ENCODE measurements at regions not wholly inside any gene's neighbourhood (a gene's known extent, or its start where the extent isn't known, plus 50 kb on each side); places are given as distances from the start of the nearest gene placed in this dataset.

GRCh38 chr3:193771653-193772421 is 178.8 kb downstream of the OPA1 start:
- no peaks in the 10 kb centered on the region for H3K9me3 ChIP-seq (ENCODE audit: control insufficient read depth, insufficient read depth, low read length)
- H3K4me1 ChIP-seq (ENCODE audit: control insufficient read depth, insufficient read depth, low read length): peaks cover 4% of the 10 kb centered on the region
- no peak overlapping the region for H3K27ac ChIP-seq (ENCODE audit: low read depth, low read length)
- 40% methylated on average over 1 of the region's 18 CpGs for WGBS (ENCODE audit: insufficient coverage)
- peaks cover 52% of the 10 kb centered on the region for H3K27me3 ChIP-seq (ENCODE audit: control insufficient read depth, insufficient read depth, low read length)
- H3K36me3 ChIP-seq (ENCODE audit: control insufficient read depth, insufficient read depth, low read length): no peaks in the 10 kb centered on the region
- DNase-seq (ENCODE audit: low read depth in 4 of 6, low spot score in 6 of 6): no peak
- H3K4me3 ChIP-seq (ENCODE audit: low read depth, low read length): no peak overlapping the region

GRCh38 chr3:193772422-193772763 is 179.4 kb downstream of the OPA1 start:
- Histone ChIP-seq H3K4me1 (ENCODE audit: control insufficient read depth, insufficient read depth, low read length) (peaks cover 4% of the 10 kb centered on the region), H3K4me3 (ENCODE audit: low read depth, low read length) (no peak overlapping the region), H3K9me3 (ENCODE audit: control insufficient read depth, insufficient read depth, low read length) (no peaks in the 10 kb centered on the region), H3K27ac (ENCODE audit: low read depth, low read length) (no peak overlapping the region), H3K36me3 (ENCODE audit: control insufficient read depth, insufficient read depth, low read length) (no peaks in the 10 kb centered on the region), H3K27me3 (ENCODE audit: control insufficient read depth, insufficient read depth, low read length) (peaks cover 54% of the 10 kb centered on the region)
- WGBS (ENCODE audit: insufficient coverage): 17% methylated on average over 8 of the region's 9 CpGs
- peak in 4 of 6 donors; percentile 38 to 87 (median 71) for DNase-seq (ENCODE audit: low read depth in 4 of 6, low spot score in 6 of 6)

GRCh38 chr3:193773266-193774220 is 180.5 kb downstream of the OPA1 start:
- Histone ChIP-seq H3K27me3 (ENCODE audit: control insufficient read depth, insufficient read depth, low read length) (peaks cover 60% of the 10 kb centered on the region), H3K4me1 (ENCODE audit: control insufficient read depth, insufficient read depth, low read length) (peaks cover 4% of the 10 kb centered on the region), H3K36me3 (ENCODE audit: control insufficient read depth, insufficient read depth, low read length) (no peaks in the 10 kb centered on the region), H3K9me3 (ENCODE audit: control insufficient read depth, insufficient read depth, low read length) (no peaks in the 10 kb centered on the region), H3K27ac (ENCODE audit: low read depth, low read length) (no peak overlapping the region), H3K4me3 (ENCODE audit: low read depth, low read length) (no peak overlapping the region)
- DNase-seq (ENCODE audit: low read depth in 4 of 6, low spot score in 6 of 6): no peak
- 85% methylated on average over 7 of the region's 8 CpGs for WGBS (ENCODE audit: insufficient coverage)

GRCh38 chr3:193774272-193774915 is 181.4 kb downstream of the OPA1 start:
- Histone ChIP-seq H3K4me1 (ENCODE audit: control insufficient read depth, insufficient read depth, low read length) (peaks cover 4% of the 10 kb centered on the region), H3K27ac (ENCODE audit: low read depth, low read length) (no peak overlapping the region), H3K27me3 (ENCODE audit: control insufficient read depth, insufficient read depth, low read length) (peaks cover 68% of the 10 kb centered on the region), H3K9me3 (ENCODE audit: control insufficient read depth, insufficient read depth, low read length) (no peaks in the 10 kb centered on the region), H3K36me3 (ENCODE audit: control insufficient read depth, insufficient read depth, low read length) (no peaks in the 10 kb centered on the region), H3K4me3 (ENCODE audit: low read depth, low read length) (no peak overlapping the region)
- no peak for DNase-seq (ENCODE audit: low read depth in 4 of 6, low spot score in 6 of 6)
- WGBS (ENCODE audit: insufficient coverage): 96% methylated on average over 4 of the region's 7 CpGs

GRCh38 chr3:193774916-193775285 is 181.9 kb downstream of the OPA1 start:
- Histone ChIP-seq H3K27ac (ENCODE audit: low read depth, low read length) (no peak overlapping the region), H3K36me3 (ENCODE audit: control insufficient read depth, insufficient read depth, low read length) (no peaks in the 10 kb centered on the region), H3K27me3 (ENCODE audit: control insufficient read depth, insufficient read depth, low read length) (peaks cover 73% of the 10 kb centered on the region), H3K9me3 (ENCODE audit: control insufficient read depth, insufficient read depth, low read length) (no peaks in the 10 kb centered on the region), H3K4me1 (ENCODE audit: control insufficient read depth, insufficient read depth, low read length) (peaks cover 4% of the 10 kb centered on the region), H3K4me3 (ENCODE audit: low read depth, low read length) (no peak overlapping the region)
- 78% methylated on average over 6 of the region's 6 CpGs for WGBS (ENCODE audit: insufficient coverage)
- DNase-seq (ENCODE audit: low read depth in 4 of 6, low spot score in 6 of 6): no peak

GRCh38 chr3:193775421-193776077 is 182.5 kb downstream of the OPA1 start:
- WGBS (ENCODE audit: insufficient coverage): 61% methylated on average over 7 of the region's 11 CpGs
- peaks cover 76% of the 10 kb centered on the region for H3K27me3 ChIP-seq (ENCODE audit: control insufficient read depth, insufficient read depth, low read length)
- no peak for DNase-seq (ENCODE audit: low read depth in 4 of 6, low spot score in 6 of 6)
- no peaks in the 10 kb centered on the region for H3K36me3 ChIP-seq (ENCODE audit: control insufficient read depth, insufficient read depth, low read length)
- no peak overlapping the region for H3K4me3 ChIP-seq (ENCODE audit: low read depth, low read length)
- no peaks in the 10 kb centered on the region for H3K9me3 ChIP-seq (ENCODE audit: control insufficient read depth, insufficient read depth, low read length)
- H3K4me1 ChIP-seq (ENCODE audit: control insufficient read depth, insufficient read depth, low read length): peaks cover 7% of the 10 kb centered on the region
- no peak overlapping the region for H3K27ac ChIP-seq (ENCODE audit: low read depth, low read length)

GRCh38 chr3:193776626-193777358 is 183.8 kb downstream of the OPA1 start:
- WGBS (ENCODE audit: insufficient coverage): 51% methylated on average over 3 of the region's 7 CpGs
- H3K27me3 ChIP-seq (ENCODE audit: control insufficient read depth, insufficient read depth, low read length): peaks cover 70% of the 10 kb centered on the region
- no peak overlapping the region for H3K27ac ChIP-seq (ENCODE audit: low read depth, low read length)
- no peaks in the 10 kb centered on the region for H3K36me3 ChIP-seq (ENCODE audit: control insufficient read depth, insufficient read depth, low read length)
- peaks cover 12% of the 10 kb centered on the region for H3K4me1 ChIP-seq (ENCODE audit: control insufficient read depth, insufficient read depth, low read length)
- H3K4me3 ChIP-seq (ENCODE audit: low read depth, low read length): no peak overlapping the region
- H3K9me3 ChIP-seq (ENCODE audit: control insufficient read depth, insufficient read depth, low read length): no peaks in the 10 kb centered on the region
- DNase-seq (ENCODE audit: low read depth in 4 of 6, low spot score in 6 of 6): peak in 1 of 6 donors; percentile 23

GRCh38 chr3:193777524-193777923 is 184.5 kb downstream of the OPA1 start:
- Histone ChIP-seq H3K27ac (ENCODE audit: low read depth, low read length) (no peak overlapping the region), H3K4me1 (ENCODE audit: control insufficient read depth, insufficient read depth, low read length) (peaks cover 10% of the 10 kb centered on the region), H3K36me3 (ENCODE audit: control insufficient read depth, insufficient read depth, low read length) (no peaks in the 10 kb centered on the region), H3K9me3 (ENCODE audit: control insufficient read depth, insufficient read depth, low read length) (no peaks in the 10 kb centered on the region), H3K4me3 (ENCODE audit: low read depth, low read length) (no peak overlapping the region), H3K27me3 (ENCODE audit: control insufficient read depth, insufficient read depth, low read length) (peaks cover 65% of the 10 kb centered on the region)
- 32% methylated on average over 5 of the region's 9 CpGs for WGBS (ENCODE audit: insufficient coverage)
- peak in 1 of 6 donors; percentile 17 for DNase-seq (ENCODE audit: low read depth in 4 of 6, low spot score in 6 of 6)

- Histone ChIP-seq H3K4me1 (ENCODE audit: control insufficient read depth, insufficient read depth, low read length) (peaks cover 8% of the 10 kb centered on the region), H3K27me3 (ENCODE audit: control insufficient read depth, insufficient read depth, low read length) (peaks cover 66% of the 10 kb centered on the region), H3K36me3 (ENCODE audit: control insufficient read depth, insufficient read depth, low read length) (no peaks in the 10 kb centered on the region), H3K27ac (ENCODE audit: low read depth, low read length) (no peak overlapping the region), H3K9me3 (ENCODE audit: control insufficient read depth, insufficient read depth, low read length) (no peaks in the 10 kb centered on the region), H3K4me3 (ENCODE audit: low read depth, low read length) (no peak overlapping the region)
- no peak for DNase-seq (ENCODE audit: low read depth in 4 of 6, low spot score in 6 of 6)
- WGBS (ENCODE audit: insufficient coverage): 90% methylated on average over 6 of the region's 10 CpGs
Measured at GRCh38 chr3:193778676-193779075, 185.7 kb downstream of the OPA1 start.
